Fibroblast of peridontal ligament (primary cell): ENCODE measurements at regions not wholly inside any gene's neighbourhood (a gene's known extent, or its start where the extent isn't known, plus 50 kb on each side); places are given as distances from the start of the nearest gene placed in this dataset.

Experiments used
- DNase-seq: peaks from one replicate; pipeline ENCODE4 v3.0.0-alpha.2; 2010; ENCODE audit errors: extremely low read depth

GRCh38 chr21:16492892-16493291 lies 763.1 kb downstream of the USP25 start:
- DNase-seq: no peak

GRCh38 chr21:16496609-16497008 lies 766.8 kb downstream of the USP25 start:
- no peak for DNase-seq

GRCh38 chr21:16500271-16500670 lies 770.5 kb downstream of the USP25 start:
- no peak for DNase-seq

- DNase-seq: peak; percentile 41
These were observed 772.5 kb downstream of the USP25 start for GRCh38 chr21:16502273-16502672.

- DNase-seq: no peak
These were observed 773.1 kb downstream of the USP25 start for GRCh38 chr21:16502897-16503296.

GRCh38 chr21:16504281-16504680 lies 774.5 kb downstream of the USP25 start:
- DNase-seq: no peak

- DNase-seq: no peak
These were observed 775.0 kb downstream of the USP25 start for GRCh38 chr21:16504766-16505165.

- DNase-seq: peak; percentile 95
These were observed 779.7 kb downstream of the USP25 start for GRCh38 chr21:16509476-16509875.

- DNase-seq: no peak
These were observed 784.5 kb downstream of the USP25 start for GRCh38 chr21:16514316-16514715.

- peak; percentile 51 for DNase-seq
These were observed 787.6 kb downstream of the USP25 start for GRCh38 chr21:16517383-16517782.

GRCh38 chr21:16519036-16519435 lies 789.3 kb downstream of the USP25 start:
- no peak for DNase-seq

GRCh38 chr21:16519644-16520043 lies 789.9 kb downstream of the USP25 start:
- no peak for DNase-seq

- peak; percentile 76 for DNase-seq
These were observed 792.8 kb downstream of the USP25 start for GRCh38 chr21:16522548-16522947.

GRCh38 chr21:16530656-16531055 lies 800.9 kb downstream of the USP25 start:
- DNase-seq: no peak

- peak; percentile 78 for DNase-seq
These were observed 803.1 kb downstream of the USP25 start for GRCh38 chr21:16532840-16533239.

- peak; percentile 30 for DNase-seq
These were observed 804.1 kb downstream of the USP25 start for GRCh38 chr21:16533692-16534407.

- peak; percentile 94 for DNase-seq
These were observed 804.8 kb downstream of the USP25 start for GRCh38 chr21:16534408-16535101.

- peak; percentile 90 for DNase-seq
These were observed 805.3 kb downstream of the USP25 start for GRCh38 chr21:16535102-16535422.

- no peak for DNase-seq
These were observed 805.8 kb downstream of the USP25 start for GRCh38 chr21:16535626-16536025.

- DNase-seq: peak; percentile 30
These were observed 806.4 kb downstream of the USP25 start for GRCh38 chr21:16536140-16536539.

GRCh38 chr21:16536643-16537434 lies 807.1 kb downstream of the USP25 start:
- DNase-seq: peak; percentile 84

GRCh38 chr21:16537501-16537900 lies 807.7 kb downstream of the USP25 start:
- peak; percentile 40 for DNase-seq

GRCh38 chr21:16538405-16538804 lies 808.6 kb downstream of the USP25 start:
- no peak for DNase-seq
